ENCODE measurements at regions not wholly inside any gene's neighbourhood (a gene's known extent, or its start where the extent isn't known, plus 50 kb on each side); places are given as distances from the start of the nearest gene placed in this dataset.

DNA sequence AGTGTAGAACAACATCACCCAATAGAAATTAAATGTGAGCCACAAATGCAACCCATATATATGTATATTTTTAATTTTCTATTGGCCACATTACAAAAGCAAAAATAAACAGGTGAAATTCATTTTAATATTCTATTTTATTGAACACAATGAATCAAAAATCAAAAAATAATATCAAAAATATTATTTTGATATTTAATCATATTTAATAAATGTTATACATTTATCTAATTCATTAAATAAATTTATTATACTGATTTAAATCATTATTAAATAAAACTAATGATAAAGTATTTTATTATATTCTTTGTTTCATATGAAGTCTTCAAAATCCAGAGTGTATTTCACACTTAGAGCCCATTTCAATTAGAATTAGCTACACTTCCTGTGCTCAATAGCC is 98.4 kb upstream of the MANEA start:
- TF ChIP-seq, protein P1, sequence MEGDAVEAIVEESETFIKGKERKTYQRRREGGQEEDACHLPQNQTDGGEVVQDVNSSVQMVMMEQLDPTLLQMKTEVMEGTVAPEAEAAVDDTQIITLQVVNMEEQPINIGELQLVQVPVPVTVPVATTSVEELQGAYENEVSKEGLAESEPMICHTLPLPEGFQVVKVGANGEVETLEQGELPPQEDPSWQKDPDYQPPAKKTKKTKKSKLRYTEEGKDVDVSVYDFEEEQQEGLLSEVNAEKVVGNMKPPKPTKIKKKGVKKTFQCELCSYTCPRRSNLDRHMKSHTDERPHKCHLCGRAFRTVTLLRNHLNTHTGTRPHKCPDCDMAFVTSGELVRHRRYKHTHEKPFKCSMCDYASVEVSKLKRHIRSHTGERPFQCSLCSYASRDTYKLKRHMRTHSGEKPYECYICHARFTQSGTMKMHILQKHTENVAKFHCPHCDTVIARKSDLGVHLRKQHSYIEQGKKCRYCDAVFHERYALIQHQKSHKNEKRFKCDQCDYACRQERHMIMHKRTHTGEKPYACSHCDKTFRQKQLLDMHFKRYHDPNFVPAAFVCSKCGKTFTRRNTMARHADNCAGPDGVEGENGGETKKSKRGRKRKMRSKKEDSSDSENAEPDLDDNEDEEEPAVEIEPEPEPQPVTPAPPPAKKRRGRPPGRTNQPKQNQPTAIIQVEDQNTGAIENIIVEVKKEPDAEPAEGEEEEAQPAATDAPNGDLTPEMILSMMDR (IDR thresholded peaks at IDR 0.05; ENCODE audit: low read depth, low read length), result no peak
- no peak for TF ChIP-seq EZH2phosphoT487 (IDR thresholded peaks at IDR 0.05; ENCODE audit: low read depth)
